Adrenal gland (tissue), 5 donors: ENCODE measurements at regions not wholly inside any gene's neighbourhood (a gene's known extent, or its start where the extent isn't known, plus 50 kb on each side); places are given as distances from the start of the nearest gene placed in this dataset.

Source experiments
- POLR2A ChIP-seq, 2 donors: fragments of 450-650 bp; IDR thresholded peaks; one replicate each; pipeline ENCODE4 v1.6.1; 2017; ENCODE audit warnings: antibody characterized with exemption in 2 of 2, mild to moderate bottlenecking in 2 of 2, moderate library complexity in 1 of 2
- TF ChIP-seq, protein P1 (sequence below), 6 experiments: fragments of 450-650 bp in 4 of 6; fragments of 200-600 bp in 2 of 6; sonication (generic) in 1 of 6; IDR thresholded peaks; 1 replicate in 5 of 6; 2 replicates in 1 of 6; pipeline versions ENCODE4 v1.5.1 to v1.8.0; 2016 to 2021; ENCODE audit warnings: antibody characterized with exemption in 6 of 6, mild to moderate bottlenecking in 2 of 6, moderate library complexity in 1 of 6
- donor health status: DM: no; HTN: no; CAD: no.

DNA sequence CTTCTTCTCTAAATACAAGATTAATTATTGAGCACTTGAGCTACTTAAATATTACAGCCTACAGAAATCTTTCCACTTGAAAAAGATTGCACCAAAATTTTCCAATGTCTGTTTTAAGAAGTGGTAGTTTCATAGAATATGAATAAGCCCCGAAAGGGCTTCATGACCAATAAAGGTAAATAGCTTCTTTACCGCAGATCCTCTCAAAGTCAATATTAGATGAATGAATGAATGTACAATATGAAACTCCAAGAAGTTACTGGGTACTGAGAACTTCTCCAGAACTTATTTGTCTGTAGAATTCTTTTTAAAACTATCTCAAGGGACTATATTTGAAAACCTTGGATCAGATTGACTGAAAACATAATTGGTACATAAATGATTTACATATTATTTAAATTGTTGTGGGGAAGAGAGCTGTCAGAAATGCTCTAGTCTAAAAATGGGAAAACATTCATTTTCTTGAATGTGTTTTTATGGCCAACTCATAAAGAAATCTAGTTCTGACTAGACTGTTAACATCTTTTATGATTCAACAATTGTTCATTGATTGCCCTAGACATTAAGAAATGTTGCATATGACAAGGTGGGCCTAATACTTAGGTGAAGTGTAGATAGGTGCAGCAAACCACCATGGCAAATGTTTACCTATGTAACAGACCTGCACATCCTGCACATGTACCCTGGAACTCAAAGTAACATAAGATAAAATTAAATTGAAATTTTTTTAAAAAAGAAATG is 227.0 kb downstream of the SPRY2 start:
- TF ChIP-seq, protein P1, sequence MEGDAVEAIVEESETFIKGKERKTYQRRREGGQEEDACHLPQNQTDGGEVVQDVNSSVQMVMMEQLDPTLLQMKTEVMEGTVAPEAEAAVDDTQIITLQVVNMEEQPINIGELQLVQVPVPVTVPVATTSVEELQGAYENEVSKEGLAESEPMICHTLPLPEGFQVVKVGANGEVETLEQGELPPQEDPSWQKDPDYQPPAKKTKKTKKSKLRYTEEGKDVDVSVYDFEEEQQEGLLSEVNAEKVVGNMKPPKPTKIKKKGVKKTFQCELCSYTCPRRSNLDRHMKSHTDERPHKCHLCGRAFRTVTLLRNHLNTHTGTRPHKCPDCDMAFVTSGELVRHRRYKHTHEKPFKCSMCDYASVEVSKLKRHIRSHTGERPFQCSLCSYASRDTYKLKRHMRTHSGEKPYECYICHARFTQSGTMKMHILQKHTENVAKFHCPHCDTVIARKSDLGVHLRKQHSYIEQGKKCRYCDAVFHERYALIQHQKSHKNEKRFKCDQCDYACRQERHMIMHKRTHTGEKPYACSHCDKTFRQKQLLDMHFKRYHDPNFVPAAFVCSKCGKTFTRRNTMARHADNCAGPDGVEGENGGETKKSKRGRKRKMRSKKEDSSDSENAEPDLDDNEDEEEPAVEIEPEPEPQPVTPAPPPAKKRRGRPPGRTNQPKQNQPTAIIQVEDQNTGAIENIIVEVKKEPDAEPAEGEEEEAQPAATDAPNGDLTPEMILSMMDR (IDR thresholded peaks at IDR 0.05), result no peak
- no peak for TF ChIP-seq POLR2A (IDR thresholded peaks at IDR 0.05)
